Gastroesophageal sphincter (tissue), 4 donors: ENCODE measurements at regions not wholly inside any gene's neighbourhood (a gene's known extent, or its start where the extent isn't known, plus 50 kb on each side); places are given as distances from the start of the nearest gene placed in this dataset.

Source experiments
- ATAC-seq: fragments of 150-250 bp; one replicate; pipeline ENCODE4 v1.9.1; 2016; ENCODE audit warnings: mild to moderate bottlenecking, moderate library complexity
- H3K27ac ChIP-seq, 4 donors: fragments of 200-600 bp; sonication (generic) in 3 of 4; 1 replicate in 3 of 4; 2 replicates in 1 of 4; pipeline ENCODE4 v1.5.1; 2016 to 2019
- H3K27me3 ChIP-seq: fragments of 200-600 bp; sonication (generic); one replicate; pipeline ENCODE4 v1.5.1; 2019
- H3K36me3 ChIP-seq, 2 donors: fragments of 200-600 bp; sonication (generic); one replicate each; pipeline ENCODE4 v1.5.1; 2019; ENCODE audit warnings: control low read depth in 1 of 2
- H3K4me1 ChIP-seq, 3 donors: fragments of 200-600 bp; sonication (generic); 1 replicate in 2 of 3; 2 replicates in 1 of 3; pipeline ENCODE4 v1.5.1; 2016 to 2019; ENCODE audit warnings: control low read depth in 2 of 3
- H3K4me3 ChIP-seq, 2 donors: fragments of 200-600 bp; sonication (generic); one replicate each; pipeline ENCODE4 v1.5.1; 2019; ENCODE audit warnings: mild to moderate bottlenecking in 1 of 2, moderate library complexity in 1 of 2
- H3K9me3 ChIP-seq, 3 donors: fragments of 200-600 bp; sonication (generic); one replicate each; pipeline ENCODE4 v1.5.1; 2017 to 2019; ENCODE audit warnings: control low read depth in 2 of 3
- EP300 ChIP-seq: sonication (generic); formaldehyde crosslinking; IDR thresholded peaks from one replicate; pipeline ENCODE4 v1.6.1; 2017; ENCODE audit warnings: antibody characterized with exemption, mild to moderate bottlenecking
- POLR2A ChIP-seq, 2 donors: fragments of 450-650 bp; IDR thresholded peaks; one replicate each; pipeline ENCODE4 v1.6.1; 2017; ENCODE audit warnings: antibody characterized with exemption in 2 of 2, mild to moderate bottlenecking in 2 of 2, moderate library complexity in 1 of 2
- POLR2AphosphoS5 ChIP-seq: sonication (generic); formaldehyde crosslinking; IDR thresholded peaks from one replicate; pipeline ENCODE4 v1.6.1; 2017; ENCODE audit warnings: antibody characterized with exemption
- WGBS, 2 donors: methylation state at CpG; one replicate each; pipeline ENCODE4 v1.1.5; 2018; ENCODE audit warnings: low coverage in 1 of 2; 5-methylcytosine and 5-hydroxymethylcytosine counted together
- TF ChIP-seq, protein P1 (sequence below), 4 experiments: fragments of 200-600 bp in 2 of 4; fragments of 450-650 bp in 2 of 4; sonication (generic) in 1 of 4; IDR thresholded peaks; one replicate each; pipeline ENCODE4 v1.5.1; 2017 to 2019; ENCODE audit warnings: antibody characterized with exemption in 4 of 4, mild to moderate bottlenecking in 2 of 4, moderate library complexity in 2 of 4

DNA sequence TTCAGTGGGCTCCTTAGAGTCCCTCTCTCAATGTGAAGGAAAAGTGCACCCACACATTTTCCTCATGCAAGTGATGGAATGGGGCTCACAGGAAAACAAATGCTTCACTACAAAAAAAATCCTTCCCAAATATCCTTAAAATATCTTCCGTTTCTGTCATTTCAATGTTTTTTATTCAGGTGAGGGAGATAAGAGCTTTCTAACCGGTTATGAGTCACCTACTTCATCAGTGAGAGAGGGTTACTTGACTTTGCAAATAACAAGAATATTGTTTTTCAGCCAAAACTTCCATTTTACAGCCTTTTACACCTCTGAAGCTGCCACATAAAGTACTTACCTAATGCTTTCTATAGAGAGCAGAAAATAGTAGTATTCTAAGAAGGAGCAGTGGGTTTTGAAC is 98.3 kb upstream of the CD55 start:
- WGBS, 2 donors = 29 to 91% methylated on average over 2 of the region's 2 CpGs
- no peak overlapping the region for H3K4me3 ChIP-seq
- no peak overlapping the region for H3K27ac ChIP-seq
- H3K36me3 ChIP-seq = no peaks in the 10 kb centered on the region
- H3K4me1 ChIP-seq = peaks cover 0 to 16% (median 0%) of the 10 kb centered on the region in 3 donors
- H3K27me3 ChIP-seq = no peaks in the 10 kb centered on the region
- no peak for ATAC-seq
- TF ChIP-seq POLR2A (IDR thresholded peaks at IDR 0.05) (no peak), POLR2AphosphoS5 (no peak), EP300 (no peak)
- TF ChIP-seq, protein P1, sequence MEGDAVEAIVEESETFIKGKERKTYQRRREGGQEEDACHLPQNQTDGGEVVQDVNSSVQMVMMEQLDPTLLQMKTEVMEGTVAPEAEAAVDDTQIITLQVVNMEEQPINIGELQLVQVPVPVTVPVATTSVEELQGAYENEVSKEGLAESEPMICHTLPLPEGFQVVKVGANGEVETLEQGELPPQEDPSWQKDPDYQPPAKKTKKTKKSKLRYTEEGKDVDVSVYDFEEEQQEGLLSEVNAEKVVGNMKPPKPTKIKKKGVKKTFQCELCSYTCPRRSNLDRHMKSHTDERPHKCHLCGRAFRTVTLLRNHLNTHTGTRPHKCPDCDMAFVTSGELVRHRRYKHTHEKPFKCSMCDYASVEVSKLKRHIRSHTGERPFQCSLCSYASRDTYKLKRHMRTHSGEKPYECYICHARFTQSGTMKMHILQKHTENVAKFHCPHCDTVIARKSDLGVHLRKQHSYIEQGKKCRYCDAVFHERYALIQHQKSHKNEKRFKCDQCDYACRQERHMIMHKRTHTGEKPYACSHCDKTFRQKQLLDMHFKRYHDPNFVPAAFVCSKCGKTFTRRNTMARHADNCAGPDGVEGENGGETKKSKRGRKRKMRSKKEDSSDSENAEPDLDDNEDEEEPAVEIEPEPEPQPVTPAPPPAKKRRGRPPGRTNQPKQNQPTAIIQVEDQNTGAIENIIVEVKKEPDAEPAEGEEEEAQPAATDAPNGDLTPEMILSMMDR (IDR thresholded peaks at IDR 0.05) = no peak
- H3K9me3 ChIP-seq = no peaks in the 10 kb centered on the region

DNA sequence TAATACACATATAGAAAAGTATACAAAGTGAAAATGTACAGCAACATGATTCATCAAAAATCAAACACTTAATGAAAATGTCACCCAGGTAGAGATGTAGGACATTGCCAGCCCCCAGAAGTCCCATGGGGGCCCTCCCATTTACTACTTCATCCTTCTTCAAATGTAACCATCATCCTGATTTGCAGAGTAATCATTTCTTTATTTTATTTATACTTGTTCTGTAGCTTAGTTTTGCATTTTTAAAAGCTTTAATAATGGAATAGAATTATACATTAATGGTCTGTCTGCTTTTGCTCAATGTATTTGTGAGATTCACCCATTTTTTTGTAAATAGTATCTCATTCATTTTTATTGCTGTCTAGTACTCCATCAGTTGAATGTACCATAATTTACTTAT is 96.8 kb upstream of the CD55 start:
- Histone ChIP-seq H3K4me3 (no peak overlapping the region), H3K9me3 (no peaks in the 10 kb centered on the region), H3K27me3 (no peaks in the 10 kb centered on the region), H3K4me1 (peaks cover 0 to 11% (median 0%) of the 10 kb centered on the region in 3 donors), H3K36me3 (no peaks in the 10 kb centered on the region), H3K27ac (no peak overlapping the region)
- no peak for ATAC-seq
- no peak for TF ChIP-seq POLR2A (IDR thresholded peaks at IDR 0.05)
- TF ChIP-seq, protein P1 (IDR thresholded peaks at IDR 0.05) = no peak

DNA sequence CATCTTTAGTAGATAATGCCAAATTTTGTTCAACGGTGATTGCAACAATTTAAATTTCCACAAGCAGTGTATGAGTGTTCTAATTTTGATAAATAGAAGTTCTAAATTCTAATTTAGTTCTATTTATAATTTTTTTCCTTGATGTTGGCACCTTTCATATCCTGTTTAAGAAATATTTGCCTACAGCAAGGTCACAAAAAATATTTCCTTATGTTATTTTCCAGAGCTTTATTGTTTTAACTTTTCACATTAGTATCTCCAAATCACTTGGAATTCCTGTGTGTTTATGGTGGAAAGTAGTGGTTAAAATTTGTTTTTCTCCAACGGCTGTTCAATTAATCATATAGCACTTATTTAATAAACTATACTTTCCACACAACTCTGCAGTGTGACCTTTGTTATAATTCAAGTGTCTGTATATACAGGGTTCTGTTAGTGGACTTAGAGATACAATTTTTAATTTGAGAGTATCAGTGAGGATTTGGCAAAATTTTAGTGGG is 94.3 kb upstream of the CD55 start:
- ATAC-seq = no peak
- H3K27ac ChIP-seq = no peak overlapping the region
- WGBS, 2 donors = 8 to 17% methylated on average over 2 of the region's 2 CpGs
- H3K27me3 ChIP-seq = no peaks in the 10 kb centered on the region
- no peaks in the 10 kb centered on the region for H3K9me3 ChIP-seq
- H3K4me3 ChIP-seq = no peak overlapping the region
- H3K36me3 ChIP-seq = no peaks in the 10 kb centered on the region
- H3K4me1 ChIP-seq = peaks cover 0 to 11% (median 0%) of the 10 kb centered on the region in 3 donors
- TF ChIP-seq EP300 (no peak), POLR2AphosphoS5 (no peak), POLR2A (IDR thresholded peaks at IDR 0.05) (no peak)
- TF ChIP-seq, protein P1 (IDR thresholded peaks at IDR 0.05) = no peak

DNA sequence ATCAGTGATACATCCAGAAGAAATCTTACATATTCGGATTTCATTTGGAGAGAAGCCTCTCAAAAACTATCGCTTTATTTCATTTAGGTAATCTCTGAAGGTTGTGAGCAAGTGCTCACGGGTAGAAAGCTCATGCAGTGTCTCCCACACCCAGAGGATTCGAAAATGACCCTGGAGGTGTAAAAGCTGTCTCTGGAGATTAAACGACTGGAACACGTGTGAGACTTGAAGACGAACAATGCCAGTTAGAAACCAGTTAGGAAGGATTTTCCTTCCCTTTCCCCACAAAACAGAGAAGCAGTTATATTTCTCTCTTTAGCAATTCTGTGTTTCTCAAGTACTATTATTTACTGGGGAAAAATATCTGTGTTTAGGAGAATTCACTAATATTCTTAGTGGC is 92.5 kb upstream of the CD55 start:
- no peak for ATAC-seq
- peaks cover 0 to 11% (median 0%) of the 10 kb centered on the region in 3 donors for H3K4me1 ChIP-seq
- no peak overlapping the region for H3K27ac ChIP-seq
- H3K36me3 ChIP-seq = no peaks in the 10 kb centered on the region
- 87 to 97% methylated on average over 5 to 7 of the region's 7 CpGs for WGBS, 2 donors
- no peak overlapping the region for H3K4me3 ChIP-seq
- TF ChIP-seq EP300 (no peak), POLR2A (IDR thresholded peaks at IDR 0.05) (no peak), POLR2AphosphoS5 (no peak)
- TF ChIP-seq, protein P1 (IDR thresholded peaks at IDR 0.05) = no peak
- no peaks in the 10 kb centered on the region for H3K27me3 ChIP-seq
- H3K9me3 ChIP-seq = no peaks in the 10 kb centered on the region

DNA sequence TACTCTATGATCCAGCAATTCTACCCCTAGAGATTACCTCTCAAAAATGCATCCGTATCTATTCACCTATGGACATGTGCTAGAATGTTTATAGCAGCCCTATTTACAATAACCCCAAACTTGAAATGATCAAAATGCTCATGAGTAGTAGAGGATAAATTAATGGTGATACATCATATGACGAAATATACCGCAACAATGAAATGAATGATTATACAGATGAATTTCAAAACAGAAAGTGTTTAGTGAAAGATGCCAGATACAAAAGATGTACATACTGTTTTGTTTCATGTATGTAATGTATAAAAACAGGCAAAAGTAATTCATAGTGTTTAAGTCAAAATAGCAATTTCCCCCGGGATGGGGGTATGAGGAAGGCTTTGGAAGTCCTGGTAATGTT is 91.0 kb upstream of the CD55 start:
- 45 to 49% methylated on average over 4 of the region's 4 CpGs for WGBS, 2 donors
- Histone ChIP-seq H3K9me3 (no peaks in the 10 kb centered on the region), H3K4me1 (peaks cover 0 to 11% (median 0%) of the 10 kb centered on the region in 3 donors), H3K4me3 (no peak overlapping the region), H3K27ac (no peak overlapping the region), H3K27me3 (no peaks in the 10 kb centered on the region), H3K36me3 (no peaks in the 10 kb centered on the region)
- ATAC-seq = no peak
- TF ChIP-seq, protein P1 (IDR thresholded peaks at IDR 0.05) = no peak
- TF ChIP-seq POLR2A (IDR thresholded peaks at IDR 0.05) = no peak
- no peak for TF ChIP-seq EP300
- no peak for TF ChIP-seq POLR2AphosphoS5
